Activated naive CD4-positive, alpha-beta T cell treated with anti-CD3 and anti-CD28 coated beads, Interleukin-2, amount 50 U/mL, for 72 hours (primary cell): ENCODE measurements at regions not wholly inside any gene's neighbourhood (a gene's known extent, or its start where the extent isn't known, plus 50 kb on each side); places are given as distances from the start of the nearest gene placed in this dataset.

Source experiments
- ATAC-seq, 2 donors: fragments of 150-1000 bp; cut with Tn5 transposase; 2 replicates each; pipeline ENCODE4 v1.10.0; 2021; ENCODE audit warnings: mild to moderate bottlenecking in 2 of 2, moderate library complexity in 2 of 2
- DNase-seq, 2 donors: peaks; one replicate each; pipeline ENCODE4 v3.0.0; 2021 to 2022; ENCODE audit warnings: low spot score in 2 of 2
- H3K27ac Mint-ChIP-seq, 2 donors: one replicate each; pipeline ENCODE4 v1.8.0; 2022; ENCODE audit warnings: mild to moderate bottlenecking in 2 of 2, mixed read lengths in 2 of 2
- H3K36me3 Mint-ChIP-seq, 2 donors: one replicate each; pipeline ENCODE4 v1.8.0; 2022; ENCODE audit warnings: mixed read lengths in 2 of 2
- H3K9me3 Mint-ChIP-seq, 2 donors: one replicate each; pipeline ENCODE4 v1.8.0; 2022; ENCODE audit warnings: mixed read lengths in 2 of 2

- H3K9me3 Mint-ChIP-seq, result no peaks in the 10 kb centered on the region
- H3K36me3 Mint-ChIP-seq, result no peaks in the 10 kb centered on the region
- DNase-seq (peak in 1 of 2 donors; percentile 6), ATAC-seq (no peak)
- no peak overlapping the region for H3K27ac Mint-ChIP-seq
Observed at GRCh38 chr17:63140255-63140654, 174.2 kb downstream of the TANC2 start.

GRCh38 chr17:63142836-63143235 lies 176.8 kb downstream of the TANC2 start:
- Mint-ChIP-seq H3K36me3 (no peaks in the 10 kb centered on the region), H3K9me3 (no peaks in the 10 kb centered on the region), H3K27ac (no peak overlapping the region)
- ATAC-seq, result no peak
- DNase-seq, result no peak

GRCh38 chr17:63150490-63150889 lies 184.5 kb downstream of the TANC2 start:
- no peaks in the 10 kb centered on the region for H3K36me3 Mint-ChIP-seq
- H3K9me3 Mint-ChIP-seq, result no peaks in the 10 kb centered on the region
- ATAC-seq (no peak), DNase-seq (no peak)
- H3K27ac Mint-ChIP-seq, result no peak overlapping the region

- no peaks in the 10 kb centered on the region for H3K36me3 Mint-ChIP-seq
- no peaks in the 10 kb centered on the region for H3K9me3 Mint-ChIP-seq
- no peak for DNase-seq
- no peak for ATAC-seq
- H3K27ac Mint-ChIP-seq, result no peak overlapping the region
Observed at GRCh38 chr17:63150994-63151464, 185.0 kb downstream of the TANC2 start.

GRCh38 chr17:63151941-63152523 lies 186.0 kb downstream of the TANC2 start:
- Mint-ChIP-seq H3K27ac (no peak overlapping the region), H3K36me3 (no peaks in the 10 kb centered on the region), H3K9me3 (no peaks in the 10 kb centered on the region)
- ATAC-seq (no peak), DNase-seq (no peak)

GRCh38 chr17:63153488-63153887 lies 187.5 kb downstream of the TANC2 start:
- no peaks in the 10 kb centered on the region for H3K36me3 Mint-ChIP-seq
- ATAC-seq, result no peak

GRCh38 chr17:63154586-63155244 lies 188.7 kb downstream of the TANC2 start:
- no peak for DNase-seq
- Mint-ChIP-seq H3K27ac (no peak overlapping the region), H3K9me3 (no peaks in the 10 kb centered on the region), H3K36me3 (no peaks in the 10 kb centered on the region)
- no peak for ATAC-seq

More at GRCh38 chr17:63153488-63153887, 187.5 kb downstream of the TANC2 start:
- Mint-ChIP-seq H3K27ac (no peak overlapping the region), H3K9me3 (no peaks in the 10 kb centered on the region)
- DNase-seq, result no peak

GRCh38 chr17:63156986-63157385 lies 191.0 kb downstream of the TANC2 start:
- Mint-ChIP-seq H3K9me3 (no peaks in the 10 kb centered on the region), H3K27ac (no peak overlapping the region), H3K36me3 (no peaks in the 10 kb centered on the region)
- no peak for ATAC-seq
- no peak for DNase-seq

- no peak overlapping the region for H3K27ac Mint-ChIP-seq
- H3K36me3 Mint-ChIP-seq, result no peaks in the 10 kb centered on the region
- DNase-seq (no peak), ATAC-seq (no peak)
- no peaks in the 10 kb centered on the region for H3K9me3 Mint-ChIP-seq
Observed at GRCh38 chr17:63162406-63163157, 196.5 kb downstream of the TANC2 start.

- no peak for ATAC-seq
- no peaks in the 10 kb centered on the region for H3K9me3 Mint-ChIP-seq
Observed at GRCh38 chr17:63163158-63163520, 197.1 kb downstream of the TANC2 start.

GRCh38 chr17:63165400-63165799 lies 199.4 kb downstream of the TANC2 start:
- no peaks in the 10 kb centered on the region for H3K36me3 Mint-ChIP-seq
- no peaks in the 10 kb centered on the region for H3K9me3 Mint-ChIP-seq
- DNase-seq, result no peak
- no peak overlapping the region for H3K27ac Mint-ChIP-seq
- ATAC-seq, result no peak

More at GRCh38 chr17:63163158-63163520, 197.1 kb downstream of the TANC2 start:
- DNase-seq, result no peak
- Mint-ChIP-seq H3K27ac (no peak overlapping the region), H3K36me3 (no peaks in the 10 kb centered on the region)

- Mint-ChIP-seq H3K36me3 (no peaks in the 10 kb centered on the region), H3K27ac (peak overlapping the region in 1 of 2 donors; percentile 65), H3K9me3 (no peaks in the 10 kb centered on the region)
- DNase-seq (no peak), ATAC-seq (no peak)
Observed at GRCh38 chr17:63170795-63171194, 204.8 kb downstream of the TANC2 start.

GRCh38 chr17:63171428-63172393 lies 205.7 kb downstream of the TANC2 start:
- ATAC-seq, result no peak
- Mint-ChIP-seq H3K27ac (no peak overlapping the region), H3K36me3 (no peaks in the 10 kb centered on the region), H3K9me3 (no peaks in the 10 kb centered on the region)
- DNase-seq, result no peak

- no peaks in the 10 kb centered on the region for H3K9me3 Mint-ChIP-seq
- H3K27ac Mint-ChIP-seq, result no peak overlapping the region
- no peaks in the 10 kb centered on the region for H3K36me3 Mint-ChIP-seq
- DNase-seq (no peak), ATAC-seq (no peak)
Observed at GRCh38 chr17:63173450-63173849, 207.4 kb downstream of the TANC2 start.

GRCh38 chr17:63173903-63174302 lies 207.9 kb downstream of the TANC2 start:
- no peak overlapping the region for H3K27ac Mint-ChIP-seq

GRCh38 chr17:63178530-63178929 lies 212.5 kb downstream of the TANC2 start:
- ATAC-seq (no peak), DNase-seq (no peak)
- Mint-ChIP-seq H3K27ac (no peak overlapping the region), H3K36me3 (peaks cover 7 to 8% of the 10 kb centered on the region in 2 donors), H3K9me3 (peaks cover 6 to 7% of the 10 kb centered on the region in 2 donors)

More at GRCh38 chr17:63173903-63174302, 207.9 kb downstream of the TANC2 start:
- ATAC-seq, result no peak
- no peak for DNase-seq
- no peaks in the 10 kb centered on the region for H3K36me3 Mint-ChIP-seq
- H3K9me3 Mint-ChIP-seq, result no peaks in the 10 kb centered on the region
